ENCODE measurements at regions not wholly inside any gene's neighbourhood (a gene's known extent, or its start where the extent isn't known, plus 50 kb on each side); places are given as distances from the start of the nearest gene placed in this dataset.

GRCh38 chr3:73839032-73839431 lies 214.3 kb upstream of the PDZRN3 start:
- TF ChIP-seq, protein P1, sequence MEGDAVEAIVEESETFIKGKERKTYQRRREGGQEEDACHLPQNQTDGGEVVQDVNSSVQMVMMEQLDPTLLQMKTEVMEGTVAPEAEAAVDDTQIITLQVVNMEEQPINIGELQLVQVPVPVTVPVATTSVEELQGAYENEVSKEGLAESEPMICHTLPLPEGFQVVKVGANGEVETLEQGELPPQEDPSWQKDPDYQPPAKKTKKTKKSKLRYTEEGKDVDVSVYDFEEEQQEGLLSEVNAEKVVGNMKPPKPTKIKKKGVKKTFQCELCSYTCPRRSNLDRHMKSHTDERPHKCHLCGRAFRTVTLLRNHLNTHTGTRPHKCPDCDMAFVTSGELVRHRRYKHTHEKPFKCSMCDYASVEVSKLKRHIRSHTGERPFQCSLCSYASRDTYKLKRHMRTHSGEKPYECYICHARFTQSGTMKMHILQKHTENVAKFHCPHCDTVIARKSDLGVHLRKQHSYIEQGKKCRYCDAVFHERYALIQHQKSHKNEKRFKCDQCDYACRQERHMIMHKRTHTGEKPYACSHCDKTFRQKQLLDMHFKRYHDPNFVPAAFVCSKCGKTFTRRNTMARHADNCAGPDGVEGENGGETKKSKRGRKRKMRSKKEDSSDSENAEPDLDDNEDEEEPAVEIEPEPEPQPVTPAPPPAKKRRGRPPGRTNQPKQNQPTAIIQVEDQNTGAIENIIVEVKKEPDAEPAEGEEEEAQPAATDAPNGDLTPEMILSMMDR (IDR thresholded peaks at IDR 0.05): no peak
- no peak for TF ChIP-seq POLR2A (IDR thresholded peaks at IDR 0.05)

Data from esophagus squamous epithelium (tissue), 4 donors.